SHP77 treated with DMSO at 0.1 percent for 48 hours (cell line): ENCODE measurements at regions not wholly inside any gene's neighbourhood (a gene's known extent, or its start where the extent isn't known, plus 50 kb on each side); places are given as distances from the start of the nearest gene placed in this dataset.
"Not testable (repeated sequence)": the region's sequence is repeated elsewhere in the genome, so short reads cannot be mapped to it uniquely, and the experiment has no call there.

ENCODE experiments used
- DNase-seq: peaks from one replicate; lab custom pipeline; 2025; lab: John Stamatoyannopoulos, UW

DNA sequence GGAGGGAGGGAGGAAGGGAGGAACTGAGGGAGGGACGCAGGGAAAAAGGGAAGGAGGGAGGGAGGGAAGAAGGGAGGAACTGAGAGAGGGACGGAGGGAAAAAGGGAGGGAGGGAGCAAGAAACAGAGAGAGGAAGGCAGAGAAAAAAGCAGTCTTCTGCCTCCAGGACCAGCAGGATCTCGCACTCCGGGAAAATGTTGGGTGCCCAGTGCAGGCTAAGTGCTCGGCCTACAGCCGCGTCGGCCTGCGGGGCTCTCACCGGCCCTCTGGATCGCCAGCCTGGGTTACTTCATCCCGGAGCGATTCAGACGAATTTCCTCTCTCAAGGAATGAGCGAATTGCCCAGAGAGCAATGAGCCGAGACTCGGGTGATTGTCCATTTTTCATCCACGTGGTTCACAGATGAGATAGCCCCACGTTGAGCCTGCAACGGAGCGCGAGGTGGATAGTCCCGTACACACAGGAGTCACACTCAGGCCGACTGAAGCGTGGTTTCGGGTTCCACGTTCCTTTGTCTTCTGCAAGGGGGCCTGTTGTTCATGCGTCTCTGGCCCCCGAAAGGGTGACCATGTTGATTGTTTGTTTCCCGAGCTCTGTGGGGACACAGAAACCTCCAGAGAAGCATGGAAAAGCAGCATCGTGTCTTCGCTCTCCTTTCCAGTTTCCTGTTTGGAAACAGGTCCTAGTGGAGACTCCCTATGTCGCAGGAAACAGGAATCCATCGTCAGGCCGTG is 1937.1 kb upstream of the DEFB115 start:
- not testable (repeated sequence) for DNase-seq

DNA sequence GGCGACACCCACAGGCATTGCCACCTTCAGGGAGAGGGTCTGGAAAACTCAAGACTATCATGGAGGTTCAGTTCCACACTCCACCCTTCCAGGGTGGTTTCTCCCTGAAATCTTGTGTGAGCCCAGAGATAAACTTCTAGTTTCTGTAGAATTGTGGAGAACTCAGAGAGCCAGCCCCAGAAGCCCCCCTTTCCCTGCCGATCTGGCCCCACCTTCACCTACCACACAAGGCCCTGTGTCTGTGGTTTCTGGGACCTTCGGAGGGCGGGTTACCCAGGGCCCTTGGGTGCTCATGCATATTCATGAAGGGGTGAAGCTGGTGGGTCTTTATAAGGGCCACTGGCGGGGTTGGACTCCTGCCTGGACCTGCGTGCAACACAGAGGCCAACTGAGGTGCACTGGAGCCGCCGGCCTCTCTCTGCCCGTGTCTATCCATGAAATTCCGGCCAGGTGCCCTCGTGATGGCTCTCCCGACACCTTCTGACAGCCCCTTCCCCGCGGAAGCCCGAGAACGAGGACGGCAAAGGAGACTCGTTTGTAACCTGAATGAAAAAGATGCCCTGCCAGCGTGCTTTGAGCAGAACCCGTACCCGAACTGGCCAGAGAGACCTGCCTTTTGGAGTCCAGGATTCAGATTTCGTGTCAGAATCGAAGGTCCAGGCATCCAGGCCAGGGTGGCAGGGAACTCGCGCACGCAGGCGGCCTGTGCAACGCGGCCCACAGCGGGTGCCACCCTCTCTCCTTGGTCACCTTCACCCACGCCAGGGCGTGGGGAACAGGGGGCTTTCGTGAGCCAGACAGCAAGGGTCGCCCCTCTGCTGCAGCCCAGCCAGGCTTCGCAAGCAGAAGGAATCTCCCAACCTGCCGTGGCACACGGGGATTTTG is 1933.6 kb upstream of the DEFB115 start:
- not testable (repeated sequence) for DNase-seq

DNA sequence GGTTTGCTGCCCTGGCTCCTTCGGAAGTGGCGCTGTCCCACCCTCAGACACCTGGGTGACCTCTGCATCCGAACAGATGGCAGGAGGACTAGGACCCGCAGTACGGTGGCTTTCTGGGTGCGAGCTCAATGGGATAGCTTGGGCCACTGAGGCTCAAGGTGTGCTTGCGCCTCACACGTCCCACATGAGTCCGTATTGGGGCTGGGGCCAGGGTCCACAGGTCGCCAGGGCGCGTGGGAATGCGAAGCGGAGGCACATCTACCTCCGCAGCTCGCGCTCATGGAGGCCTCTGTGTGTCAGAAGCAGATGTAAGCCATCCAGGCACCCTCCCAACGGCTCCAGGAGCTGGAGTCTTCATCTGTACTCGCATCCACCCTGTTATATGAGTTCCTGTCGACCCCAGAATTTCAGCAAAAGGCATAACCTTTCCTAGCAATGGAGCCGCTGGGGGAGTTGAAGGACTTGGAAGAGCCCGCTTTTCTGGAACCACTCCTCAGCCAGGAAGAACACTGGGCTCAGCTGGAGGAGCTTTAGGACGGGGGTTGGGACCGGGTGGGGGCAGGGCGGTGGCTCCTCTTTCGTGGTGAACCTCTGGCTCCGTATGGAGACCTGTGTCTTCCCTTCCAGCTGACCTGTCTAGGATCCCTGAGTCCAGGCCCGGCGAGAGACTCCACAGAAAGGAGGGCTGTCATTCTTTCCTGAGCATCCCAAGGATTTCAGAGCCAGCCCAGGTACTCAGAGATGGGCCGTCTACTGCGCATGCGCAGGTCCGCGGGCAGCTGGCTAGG is 1932.8 kb upstream of the DEFB115 start:
- DNase-seq: not testable (repeated sequence)

DNA sequence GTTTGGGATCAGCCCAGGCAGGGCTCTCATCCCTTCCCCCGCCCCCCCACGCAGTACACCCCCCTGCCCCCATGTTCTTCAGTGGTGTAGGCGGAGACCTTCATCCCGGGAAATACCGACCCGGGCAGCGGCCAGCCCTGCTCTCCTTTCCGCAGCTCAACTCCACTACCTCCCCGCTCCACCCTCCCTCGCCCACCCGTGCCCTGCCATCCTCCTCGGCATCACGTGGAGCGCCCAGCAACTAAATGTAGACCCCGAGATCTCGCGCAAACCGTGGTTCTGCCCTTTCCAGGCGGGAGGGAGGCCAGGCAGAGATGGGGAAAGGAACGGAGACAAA is 1932.2 kb upstream of the DEFB115 start:
- no peak for DNase-seq

DNA sequence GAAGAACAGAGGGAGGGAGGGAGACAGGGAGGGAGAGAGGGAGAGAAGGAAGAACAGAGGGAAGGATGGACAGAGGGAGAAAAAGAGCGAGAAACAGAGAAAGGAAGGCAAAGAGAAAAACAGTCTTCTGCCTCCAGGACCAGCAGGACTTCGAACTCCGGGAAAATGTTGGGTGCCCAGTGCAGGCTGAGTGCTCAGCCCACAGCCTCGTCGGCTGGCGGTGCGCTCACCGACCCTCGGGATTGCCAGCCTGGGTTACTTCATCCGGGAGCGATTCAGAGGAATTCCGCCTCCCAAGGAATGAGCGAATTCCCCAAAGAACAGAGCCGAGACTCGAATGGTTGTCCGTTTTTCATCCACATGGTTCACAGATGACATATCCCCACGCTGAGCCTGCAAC is 1931.7 kb upstream of the DEFB115 start:
- DNase-seq: not testable (repeated sequence)

DNA sequence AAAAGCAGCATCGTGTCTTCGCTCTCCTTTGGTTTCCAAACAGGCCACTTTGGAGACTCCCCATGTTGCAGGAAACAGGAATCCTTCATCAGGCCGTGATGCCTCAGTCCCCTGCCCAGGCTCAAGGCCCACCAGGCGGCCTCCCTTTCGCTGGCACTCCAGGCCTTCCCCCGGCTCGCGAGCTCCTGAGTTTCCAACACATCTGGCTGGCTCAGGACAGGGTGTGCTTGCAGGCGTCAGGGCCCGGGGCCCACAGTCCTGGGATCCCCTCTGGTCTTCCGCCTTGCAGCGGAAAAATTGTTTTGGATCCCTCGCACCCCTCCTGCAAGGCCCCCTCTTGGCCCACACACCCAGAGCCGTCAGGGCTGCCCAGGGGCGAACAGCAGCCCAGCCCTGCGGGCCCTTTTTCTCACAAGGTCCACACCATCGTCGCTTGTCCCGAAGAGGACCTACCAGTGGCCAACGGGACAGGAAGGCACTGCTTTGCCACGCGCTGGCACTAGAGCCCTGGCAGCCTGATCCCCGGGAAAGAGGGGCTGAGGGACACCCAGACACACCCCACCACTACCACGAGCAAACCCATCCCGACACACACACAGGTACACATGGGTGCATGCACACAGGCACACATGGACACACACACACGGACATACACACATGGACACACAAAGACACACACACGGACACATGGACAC is 1930.9 kb upstream of the DEFB115 start:
- DNase-seq: no peak

DNA sequence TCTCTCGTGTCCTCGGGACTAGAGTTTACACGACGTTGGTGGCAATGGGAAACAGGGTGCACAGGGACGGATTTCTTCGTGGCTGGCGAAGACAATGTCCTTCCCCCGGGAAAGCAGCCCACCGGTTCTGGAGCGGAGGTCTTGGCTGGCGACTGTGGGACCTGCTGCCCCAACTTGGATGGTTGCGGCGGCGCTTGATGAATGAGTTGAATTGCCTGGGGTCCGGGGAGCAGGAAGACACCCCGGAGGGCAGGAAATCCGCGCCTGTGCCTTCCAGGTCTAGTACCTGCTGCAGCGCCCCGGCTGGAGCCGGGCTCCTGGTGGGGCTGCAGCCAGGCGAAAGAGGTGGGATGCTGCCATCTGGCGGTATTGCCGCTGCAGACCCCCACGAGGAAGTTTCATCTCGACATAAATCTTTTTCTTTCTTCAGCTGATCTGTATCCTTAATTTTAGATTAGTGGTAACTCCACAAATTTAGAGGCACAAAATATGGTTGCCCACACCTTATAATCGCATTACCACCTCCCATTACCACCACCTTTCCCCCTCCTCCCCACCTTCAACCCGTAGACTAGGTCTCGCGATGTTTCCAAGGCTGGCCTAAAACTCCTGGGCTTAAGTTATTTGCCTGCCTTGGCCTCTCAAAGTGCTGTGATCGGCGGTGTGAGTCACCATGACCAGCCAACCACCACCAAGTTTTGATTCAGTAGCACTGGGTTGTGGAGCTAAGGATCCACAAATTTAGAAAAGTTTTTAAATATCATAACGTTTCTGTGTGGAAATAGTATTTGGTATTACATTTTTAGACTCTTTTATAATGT is 1929.7 kb upstream of the DEFB115 start:
- peak; percentile 37 for DNase-seq

DNA sequence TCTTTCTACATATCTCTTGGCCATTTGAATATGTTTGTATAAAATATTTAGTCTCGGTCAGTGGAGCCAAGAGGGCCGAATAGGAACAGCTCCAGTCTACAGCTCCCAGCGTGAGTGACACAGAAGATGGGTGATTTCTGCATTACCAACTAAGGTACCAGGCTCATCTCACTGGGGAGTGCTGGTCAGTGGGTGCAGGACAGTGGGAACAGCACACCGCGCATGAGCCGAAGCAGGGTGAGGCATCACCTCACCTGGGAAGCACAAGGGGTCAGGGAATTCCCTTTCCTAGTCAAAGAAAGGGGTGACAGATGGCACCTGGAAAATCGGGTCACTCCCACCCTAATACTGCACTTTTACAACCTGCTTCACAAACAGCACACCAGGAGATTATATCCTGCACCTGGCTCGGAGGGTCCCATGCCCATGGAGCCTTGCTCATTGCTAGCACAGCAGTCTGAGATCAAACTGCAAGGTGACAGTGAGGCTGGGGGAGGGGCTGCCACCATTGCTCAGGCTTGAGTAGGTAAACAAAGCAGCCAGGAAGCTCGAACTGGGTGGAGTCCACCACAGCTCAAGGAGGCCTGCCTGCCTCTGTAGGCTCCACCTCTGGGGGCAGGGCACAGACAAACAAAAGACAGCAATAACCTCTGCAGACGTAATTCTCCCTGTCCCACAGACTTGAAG is 1926.9 kb upstream of the DEFB115 start:
- not testable (repeated sequence) for DNase-seq

DNA sequence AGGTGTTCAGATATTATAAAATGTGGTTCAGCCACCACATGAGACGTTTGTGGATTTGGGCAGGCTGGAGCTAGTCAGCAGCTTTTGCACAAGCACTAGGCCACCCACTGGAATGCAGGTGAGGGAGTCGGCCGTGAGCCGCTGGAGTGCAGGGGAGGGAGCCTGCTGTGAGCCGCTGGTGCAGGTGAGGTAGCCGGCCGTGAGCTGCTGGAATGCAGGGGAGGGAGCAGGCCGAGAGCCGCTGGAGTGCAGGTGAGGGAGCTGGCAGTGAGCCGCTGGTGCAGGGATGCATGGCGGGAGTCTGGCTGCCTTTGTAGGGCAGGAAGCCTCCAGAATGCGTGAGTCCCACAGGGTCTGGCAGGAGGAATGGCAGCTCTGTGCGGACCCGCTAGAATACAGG is 1907.6 kb upstream of the DEFB115 start:
- DNase-seq: no peak

DNA sequence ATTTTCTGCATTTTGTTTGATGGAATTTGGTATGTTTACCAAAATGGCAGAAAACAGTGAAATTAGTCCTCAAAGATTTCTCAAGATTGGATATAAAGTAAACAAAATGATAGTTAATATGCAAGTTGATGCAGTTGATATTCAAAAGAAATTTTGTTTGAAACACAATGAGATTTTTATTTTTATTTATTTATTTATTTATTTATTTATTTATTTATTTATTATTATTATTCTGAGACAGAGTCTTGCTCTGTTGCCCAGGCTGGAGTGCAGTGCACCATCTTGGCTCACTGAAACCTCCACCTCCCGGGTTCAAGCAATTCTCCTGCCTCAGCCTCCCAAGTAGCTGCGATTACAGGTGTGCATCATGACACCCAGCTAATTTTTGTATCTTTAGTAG is 1881.5 kb upstream of the DEFB115 start:
- not testable (repeated sequence) for DNase-seq

DNA sequence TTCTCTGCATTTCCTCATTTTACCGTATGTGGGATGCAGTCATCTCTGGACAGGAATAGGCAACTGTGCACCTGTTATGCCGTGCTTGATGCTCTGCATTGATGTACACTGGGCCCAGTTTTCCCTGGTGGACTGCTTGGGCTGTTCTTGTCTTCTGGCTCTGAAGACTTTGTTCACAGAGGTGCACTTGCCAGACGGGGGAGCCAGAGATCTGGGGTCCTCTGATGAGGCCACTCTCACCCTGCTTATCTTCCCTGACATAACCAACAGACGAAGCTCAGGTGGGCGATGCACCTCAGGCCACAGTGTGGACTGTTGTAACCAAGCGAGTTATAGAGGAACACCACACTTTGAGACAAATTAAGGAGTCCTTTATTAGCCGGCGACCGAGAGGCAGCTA is 1864.6 kb upstream of the DEFB115 start:
- not testable (repeated sequence) for DNase-seq

DNA sequence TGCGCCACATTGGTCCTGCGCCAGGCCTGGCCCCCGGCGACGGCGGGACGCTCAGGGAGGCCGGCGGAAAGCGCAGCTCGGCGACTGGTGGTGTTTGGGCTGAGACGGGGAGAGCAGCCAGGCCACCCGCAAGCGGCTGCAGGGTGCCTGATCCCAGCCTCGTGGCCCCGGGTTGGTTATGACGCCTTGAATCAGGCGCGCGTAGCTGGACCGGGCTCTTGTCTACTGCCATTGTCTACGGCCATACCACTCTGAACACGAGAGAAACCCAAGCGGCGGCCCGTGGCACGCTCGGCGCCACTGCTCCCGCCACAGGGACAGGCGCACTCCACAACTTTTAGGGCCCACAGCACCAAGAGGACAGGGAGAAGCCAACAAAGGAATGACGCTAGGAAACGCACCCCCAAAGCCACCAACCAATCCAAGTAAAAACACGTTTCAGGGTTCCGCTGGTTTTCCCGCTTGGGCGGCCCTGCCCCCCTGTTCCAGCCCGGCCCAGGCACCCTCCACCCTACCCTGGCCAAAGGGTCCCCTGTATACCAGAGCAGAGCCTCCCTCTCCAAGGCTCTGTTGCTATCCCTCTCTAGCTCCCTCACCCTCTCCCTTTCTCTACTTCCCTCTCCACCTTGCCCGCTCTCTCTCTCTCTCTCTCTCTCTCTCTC is 1849.3 kb upstream of the DEFB115 start:
- no peak for DNase-seq

DNA sequence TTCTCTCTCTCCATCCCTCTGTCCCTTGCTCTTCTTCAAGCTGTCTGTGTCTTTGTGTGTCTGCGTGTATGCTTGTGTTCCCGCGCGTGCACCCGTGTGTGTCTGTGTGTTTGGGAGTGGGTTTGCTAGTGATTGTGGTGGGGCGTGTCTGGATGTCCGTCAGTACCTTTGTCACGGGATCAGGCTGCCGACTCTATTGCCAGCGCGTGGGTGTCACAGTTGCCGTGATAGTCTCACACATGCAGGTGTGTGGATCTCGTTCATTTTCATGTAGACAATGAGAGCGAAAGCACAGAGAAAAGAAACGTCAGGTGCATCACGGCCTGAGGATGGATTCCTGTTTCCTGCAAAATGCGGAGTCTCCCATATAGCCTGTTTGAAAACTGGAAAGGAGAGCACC is 1848.8 kb upstream of the DEFB115 start:
- not testable (repeated sequence) for DNase-seq

DNA sequence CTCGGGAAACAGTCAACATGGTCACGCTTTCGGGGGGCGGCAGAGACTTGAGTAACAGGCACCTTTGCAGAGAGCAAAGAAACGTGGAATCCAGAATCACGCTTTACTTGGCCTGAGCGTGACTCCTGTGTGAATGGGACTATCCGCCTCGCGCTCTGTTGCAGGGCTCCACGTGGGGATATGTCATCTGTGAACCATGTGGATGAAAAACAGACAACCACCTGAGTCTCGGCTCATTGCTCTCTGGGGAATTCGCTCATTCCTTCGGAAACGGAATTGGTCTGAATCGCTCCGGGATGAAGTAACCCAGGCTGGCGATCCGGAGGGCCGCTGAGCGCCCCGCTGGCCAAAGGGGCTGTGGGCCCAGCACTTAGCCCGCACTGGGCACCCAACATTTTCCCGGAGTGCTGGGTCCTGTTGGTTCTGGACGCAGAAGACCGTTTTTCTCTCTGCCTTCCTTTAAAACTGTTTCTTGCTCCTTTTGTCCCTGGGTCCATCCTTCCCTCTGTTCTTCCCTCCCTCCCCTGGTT is 1848.2 kb upstream of the DEFB115 start:
- not testable (repeated sequence) for DNase-seq

DNA sequence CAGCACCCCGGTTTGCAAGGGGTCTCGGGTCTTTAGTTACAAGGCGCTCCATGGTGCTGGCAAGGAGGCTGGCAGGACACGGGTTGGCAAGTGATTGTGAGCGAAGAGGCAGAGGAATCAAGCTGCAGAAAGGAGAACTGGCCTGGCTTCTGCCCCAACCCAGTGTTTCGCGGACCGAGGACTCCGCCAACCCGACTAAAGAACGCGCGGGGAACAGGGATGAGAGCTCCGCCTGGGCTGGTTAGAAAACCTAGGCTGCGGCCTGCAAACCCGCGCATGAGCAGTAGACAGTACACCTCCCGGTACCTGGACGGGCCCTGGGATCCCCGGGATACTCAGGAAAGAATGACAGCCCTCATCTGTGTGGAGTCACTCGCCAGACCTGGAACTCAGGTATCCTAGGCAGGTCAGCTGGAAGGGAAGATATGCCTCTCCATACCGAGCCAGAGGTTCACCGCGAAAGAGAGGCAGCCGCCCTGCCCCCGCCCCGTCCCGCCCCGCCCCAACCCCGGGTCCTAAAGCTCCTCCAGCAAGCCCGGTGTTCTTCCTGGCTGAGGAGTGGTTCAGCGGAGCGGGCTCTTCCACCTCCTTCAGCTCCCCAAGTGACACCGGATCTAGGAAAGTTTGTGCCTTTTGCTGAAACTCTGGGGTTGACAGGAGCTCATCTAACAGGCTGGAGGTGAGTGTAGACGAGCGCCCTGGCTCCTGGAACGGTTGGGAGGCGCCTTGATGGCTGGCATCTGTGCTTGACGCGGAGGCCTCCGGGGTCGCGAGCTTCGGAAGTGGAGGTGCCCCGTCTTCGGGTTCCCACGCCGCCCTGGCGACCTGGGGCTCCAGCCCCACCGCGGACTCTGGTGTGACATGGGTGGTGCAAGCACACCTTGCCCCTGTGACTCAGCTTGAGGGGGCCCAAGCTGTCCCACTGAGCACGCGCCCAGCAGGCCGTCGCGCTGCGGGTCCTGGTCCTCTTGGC is 1847.3 kb upstream of the DEFB115 start:
- DNase-seq: no peak

DNA sequence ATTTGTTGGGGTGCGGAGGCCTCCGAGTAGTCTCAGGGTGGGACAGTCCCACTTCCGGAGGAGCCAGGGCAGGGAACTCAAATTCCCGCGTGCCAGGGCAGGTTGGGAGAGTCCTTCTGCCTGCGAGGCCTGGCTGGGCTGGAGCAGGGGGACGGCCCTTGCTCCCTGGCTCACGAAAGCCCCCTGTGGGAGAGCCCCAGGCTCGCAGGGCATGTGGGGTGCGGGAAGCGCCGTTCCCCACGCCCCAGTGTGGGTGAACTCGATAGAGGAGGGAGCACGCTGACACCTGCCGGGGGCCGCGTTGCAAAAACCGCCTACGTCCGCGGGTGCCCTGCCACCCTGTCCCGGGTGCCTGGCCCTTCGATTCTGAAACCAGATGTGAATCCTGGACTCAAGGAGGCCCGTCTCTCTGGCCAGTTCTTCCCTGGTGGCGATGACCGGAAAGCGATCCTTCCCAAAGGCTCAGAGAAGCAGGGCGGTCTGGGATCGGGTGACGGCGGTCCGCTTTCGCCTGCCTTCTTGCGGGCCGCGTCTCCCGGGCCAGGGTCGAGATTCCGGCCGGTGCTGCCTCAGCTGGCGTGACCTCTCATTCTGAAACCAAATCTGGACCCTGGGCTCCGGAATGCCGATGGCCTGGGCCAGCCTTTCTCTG is 1846.5 kb upstream of the DEFB115 start:
- DNase-seq: no peak

DNA sequence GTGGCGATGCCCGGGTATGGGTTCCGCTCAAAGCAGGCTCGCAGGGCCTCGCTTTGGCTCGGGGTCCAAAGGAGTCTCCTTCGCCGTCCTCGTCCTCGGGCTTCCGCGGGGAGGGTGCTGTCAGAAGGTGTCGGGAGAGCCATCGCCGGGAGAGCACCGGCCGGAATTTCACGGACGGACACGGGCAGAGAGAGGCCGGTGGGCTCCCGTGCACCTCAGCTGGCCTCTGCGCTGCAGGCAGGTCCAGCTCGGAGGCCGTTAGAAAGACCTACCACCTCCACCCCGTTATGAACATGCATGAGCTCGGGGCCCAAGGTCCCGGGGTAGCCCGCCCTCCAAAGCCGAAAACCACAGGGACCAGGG is 1846.0 kb upstream of the DEFB115 start:
- not testable (repeated sequence) for DNase-seq

DNA sequence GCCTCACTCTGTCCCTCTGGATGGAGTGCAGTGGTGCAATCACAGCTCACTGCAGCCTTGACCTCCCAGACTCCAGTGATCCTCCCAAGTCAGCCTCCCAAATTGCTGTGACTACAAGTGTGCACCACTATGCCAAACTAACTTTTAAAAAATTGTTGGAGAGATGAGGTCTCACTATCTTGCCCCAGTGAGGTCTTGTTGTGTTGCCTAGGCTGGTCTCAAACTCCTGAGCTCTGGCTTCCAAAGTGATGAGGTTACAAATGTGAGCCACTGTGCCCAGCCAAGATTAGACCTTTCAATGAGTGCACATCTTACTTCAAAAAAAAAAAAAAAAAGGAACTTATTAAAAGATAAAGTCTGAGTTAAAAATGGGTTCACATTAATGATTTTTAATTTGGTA is 1838.1 kb upstream of the DEFB115 start:
- no peak for DNase-seq
